ENCODE measurements at regions not wholly inside any gene's neighbourhood (a gene's known extent, or its start where the extent isn't known, plus 50 kb on each side); places are given as distances from the start of the nearest gene placed in this dataset.
"Not testable (repeated sequence)": the region's sequence is repeated elsewhere in the genome, so short reads cannot be mapped to it uniquely, and the experiment has no call there.

DNA sequence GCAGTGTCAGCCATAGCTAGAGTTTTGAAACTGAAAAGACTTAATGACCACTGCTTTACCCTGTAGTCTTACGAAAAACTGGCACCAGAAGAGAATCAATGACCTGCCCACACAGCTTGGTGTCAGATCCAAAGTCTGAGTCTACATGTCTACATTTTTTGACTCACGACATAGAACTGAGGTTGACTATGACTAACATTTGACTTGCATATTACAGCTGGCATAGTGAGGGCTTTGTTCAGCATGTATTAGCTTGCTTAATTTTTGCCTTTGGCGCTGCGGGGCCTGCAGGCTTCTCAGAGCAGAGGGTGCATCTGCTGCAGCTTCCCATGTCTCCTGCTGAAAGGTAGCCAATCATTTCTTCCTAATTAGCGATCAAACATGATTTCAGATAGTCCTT is 167.0 kb downstream of the EBLN2 start:
- DNase-seq (ENCODE audit: low spot score): no peak

DNA sequence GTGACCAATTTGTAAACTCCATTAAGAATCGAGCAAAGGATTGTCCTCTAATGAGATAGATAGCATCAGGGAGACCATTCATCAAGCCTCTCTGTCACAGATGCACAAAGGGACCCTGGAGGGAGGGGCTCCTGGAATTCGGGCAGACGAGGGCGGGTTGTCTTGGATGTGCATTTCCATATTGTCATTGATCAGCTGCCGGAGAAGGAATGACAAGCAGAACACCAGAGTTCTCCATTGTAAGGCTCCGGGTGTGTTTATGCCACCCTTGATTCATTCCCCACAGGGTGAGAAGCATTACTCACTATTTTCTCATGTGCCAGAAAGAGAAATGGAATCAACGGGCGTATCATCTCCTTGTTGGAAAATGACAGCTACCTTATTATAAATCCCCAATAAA is 167.5 kb downstream of the EBLN2 start:
- no peak for DNase-seq (ENCODE audit: low spot score)

DNA sequence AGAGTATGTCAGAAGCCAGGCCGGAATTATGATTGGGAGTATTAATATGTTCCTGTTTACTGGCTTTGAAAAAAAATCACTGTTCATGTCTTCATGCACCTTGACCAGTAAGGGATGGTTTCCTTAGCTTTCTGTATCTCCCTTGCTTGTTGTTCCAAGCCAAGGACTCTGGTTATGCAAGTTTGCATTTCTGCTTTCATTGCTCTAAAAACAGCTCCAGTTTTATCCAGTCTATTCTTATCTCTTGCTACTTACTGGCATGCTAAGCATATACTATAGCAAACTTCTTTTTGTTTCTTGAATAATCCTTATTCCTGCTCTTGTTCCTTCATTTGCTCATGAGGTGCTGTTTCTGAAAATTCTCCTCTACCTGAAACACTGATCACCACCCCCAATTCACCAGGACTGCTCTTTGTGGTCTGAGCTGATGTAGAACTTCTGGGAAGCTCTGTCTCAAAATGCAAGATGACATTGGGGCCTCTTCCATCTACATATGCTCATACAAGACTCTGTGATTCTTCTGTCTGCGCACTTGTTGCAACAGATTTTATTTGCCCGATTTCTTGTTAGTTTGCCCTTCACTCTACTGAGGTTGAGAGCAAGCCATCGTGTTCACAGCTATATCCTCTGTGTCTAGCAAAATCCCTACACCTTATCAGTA is 173.0 kb downstream of the EBLN2 start:
- no peak for DNase-seq (ENCODE audit: low spot score)

DNA sequence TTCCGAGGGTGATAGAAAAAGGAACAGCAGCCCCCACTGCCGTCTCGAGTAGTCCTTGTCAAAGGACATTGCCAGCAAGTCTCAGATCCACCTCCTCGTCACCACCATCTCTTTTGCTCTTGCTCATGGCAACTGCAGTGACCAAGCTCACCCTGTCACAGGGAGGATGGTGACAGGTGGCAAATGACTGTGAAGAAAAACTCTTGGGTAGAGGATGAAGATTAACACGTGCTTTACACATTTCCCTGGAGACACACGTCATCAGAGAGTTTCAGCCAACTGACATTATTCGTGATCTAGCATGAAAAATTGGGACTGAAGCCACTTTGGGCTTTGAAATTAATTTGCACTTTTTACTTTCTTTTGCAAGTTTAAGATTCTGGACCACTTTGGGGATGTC is 174.3 kb downstream of the EBLN2 start:
- no peak for DNase-seq (ENCODE audit: low spot score)

DNA sequence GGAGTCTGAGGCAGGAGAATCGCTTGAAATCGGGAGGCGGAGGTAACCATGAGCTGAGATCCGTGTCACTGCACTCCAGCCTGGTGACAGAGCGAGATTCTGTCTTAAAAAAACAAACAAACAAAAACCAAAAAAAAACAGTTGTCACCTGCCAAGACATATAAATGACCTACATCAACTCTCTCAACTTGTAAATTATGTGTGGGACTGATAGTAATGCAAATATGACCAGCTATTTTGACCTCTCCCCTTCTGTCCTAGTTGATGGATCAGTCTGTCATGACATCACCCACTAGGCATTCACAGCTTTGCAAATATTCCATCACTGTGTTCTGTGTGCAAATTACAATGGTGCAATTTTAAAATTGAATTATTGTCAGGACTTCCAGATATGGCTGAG is 175.4 kb downstream of the EBLN2 start:
- DNase-seq (ENCODE audit: low spot score): no peak

GRCh38 chr3:73243740-73244139 is 182.3 kb downstream of the EBLN2 start:
- DNase-seq (ENCODE audit: low spot score): no peak

- no peak for DNase-seq (ENCODE audit: low spot score)
Measured at GRCh38 chr3:73245459-73245858, 184.0 kb downstream of the EBLN2 start.

- DNase-seq (ENCODE audit: low spot score): no peak
Measured at GRCh38 chr3:73249047-73249446, 187.6 kb downstream of the EBLN2 start.

DNA sequence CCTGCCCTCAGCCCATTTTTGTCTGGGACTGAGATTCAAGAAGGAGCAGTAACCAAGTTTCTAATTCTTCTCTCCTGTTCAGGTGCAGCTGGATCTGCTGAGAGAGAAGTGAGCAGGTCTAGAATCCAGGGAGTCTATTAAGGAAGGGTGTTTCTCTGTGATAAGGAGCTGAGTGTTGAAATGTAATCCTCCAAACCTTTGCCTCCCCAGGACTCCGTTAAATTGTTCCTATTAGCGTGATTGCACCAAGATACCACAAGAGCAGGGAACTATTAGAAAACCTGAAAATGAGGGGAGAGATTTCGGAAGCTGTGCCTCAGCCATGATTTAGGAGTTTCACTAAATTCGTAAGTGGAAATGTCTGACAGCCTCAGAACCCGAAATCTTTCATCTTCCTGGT is 192.6 kb downstream of the EBLN2 start:
- DNase-seq (ENCODE audit: low spot score): no peak

DNA sequence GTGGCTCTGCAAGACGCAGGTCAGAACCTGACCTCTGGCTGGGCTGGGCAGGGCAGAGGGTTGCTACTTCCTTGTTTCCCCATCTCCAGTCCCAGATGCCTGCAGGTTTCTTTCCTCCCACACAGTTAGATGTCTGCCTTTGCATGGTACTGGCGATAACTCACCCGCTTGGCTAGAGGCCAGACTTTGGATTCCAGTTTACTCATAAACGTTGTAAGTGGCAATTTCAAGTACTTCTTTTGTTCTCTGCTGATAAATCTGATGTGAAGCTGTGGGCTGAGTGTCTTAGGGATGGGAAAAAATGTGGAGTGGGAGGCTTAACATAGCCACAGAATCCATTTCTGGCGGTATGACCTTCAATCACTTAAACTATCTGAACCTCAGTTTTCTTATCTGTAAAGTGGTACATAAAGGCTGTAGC is 194.2 kb downstream of the EBLN2 start:
- DNase-seq (ENCODE audit: low spot score): no peak

DNA sequence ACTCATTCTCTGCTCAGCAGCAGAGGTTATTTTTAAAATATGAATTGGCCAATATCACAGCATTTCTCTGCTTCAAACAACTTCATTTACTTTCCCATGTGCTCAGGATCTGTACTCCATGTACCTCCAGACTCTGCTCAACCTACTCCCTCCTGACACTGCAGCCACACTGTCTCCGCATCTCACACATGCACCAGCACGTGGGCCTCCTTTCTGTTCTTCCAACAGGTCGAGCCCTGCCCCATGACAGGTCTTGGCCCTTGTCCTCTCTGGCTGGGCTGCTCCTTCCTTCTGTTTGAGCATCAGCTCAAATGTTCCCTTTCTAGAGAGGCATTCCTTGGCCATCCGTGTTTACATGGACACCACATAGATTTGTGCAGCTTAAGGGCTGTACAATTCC is 195.7 kb downstream of the EBLN2 start:
- DNase-seq (ENCODE audit: low spot score): no peak

- DNase-seq (ENCODE audit: low spot score): no peak
Measured at GRCh38 chr3:73258057-73258456, 196.6 kb downstream of the EBLN2 start.

DNA sequence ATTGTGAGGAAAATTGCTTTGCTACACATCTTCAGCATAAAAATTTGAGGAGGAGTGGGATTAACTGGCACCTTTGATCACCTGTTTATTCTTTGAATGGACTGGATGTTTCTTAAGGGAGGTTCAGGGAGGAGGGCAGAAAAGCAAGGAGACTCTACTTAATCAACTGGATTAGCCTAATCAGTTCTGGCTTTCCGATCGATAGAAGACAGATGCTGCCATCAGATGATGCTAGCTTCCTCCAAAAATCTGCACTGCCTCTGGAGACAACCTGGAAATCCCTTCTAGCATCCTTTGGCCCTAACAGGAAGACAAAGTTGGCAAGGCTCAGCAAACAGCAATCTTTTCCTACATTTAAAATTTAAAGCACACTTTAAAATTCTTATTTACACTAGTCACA is 197.8 kb downstream of the EBLN2 start:
- no peak for DNase-seq (ENCODE audit: low spot score)

- no peak for DNase-seq (ENCODE audit: low spot score)
Measured at GRCh38 chr3:73259856-73260255, 198.4 kb downstream of the EBLN2 start.

- DNase-seq (ENCODE audit: low spot score): not testable (repeated sequence)
Measured at GRCh38 chr3:73266558-73266957, 205.1 kb downstream of the EBLN2 start.

DNA sequence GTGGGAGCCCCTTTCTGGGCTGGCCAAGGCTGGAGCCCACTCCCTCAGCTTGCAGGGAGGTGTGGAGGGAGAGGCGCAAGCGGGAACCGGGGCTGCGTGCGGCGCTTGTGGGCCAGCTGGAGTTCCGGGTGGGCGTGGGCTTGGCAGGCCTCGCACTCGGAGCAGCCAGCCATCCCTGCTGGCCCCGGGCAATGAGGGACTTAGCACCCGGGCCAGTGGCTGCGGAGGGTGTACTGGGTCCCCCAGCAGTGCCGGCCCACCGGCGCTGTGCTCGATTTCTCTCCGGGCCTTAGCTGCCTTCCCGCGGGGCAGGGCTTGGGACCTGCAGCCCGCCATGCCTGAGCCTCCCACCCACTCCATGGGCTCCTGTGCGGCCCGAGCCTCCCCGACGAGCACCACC is 207.7 kb downstream of the EBLN2 start:
- DNase-seq (ENCODE audit: low spot score): not testable (repeated sequence)

GRCh38 chr3:73270839-73271483 is 209.5 kb downstream of the EBLN2 start:
- DNase-seq (ENCODE audit: low spot score): no peak

GRCh38 chr3:73273341-73273740 is 211.9 kb downstream of the EBLN2 start:
- no peak for DNase-seq (ENCODE audit: low spot score)

DNA sequence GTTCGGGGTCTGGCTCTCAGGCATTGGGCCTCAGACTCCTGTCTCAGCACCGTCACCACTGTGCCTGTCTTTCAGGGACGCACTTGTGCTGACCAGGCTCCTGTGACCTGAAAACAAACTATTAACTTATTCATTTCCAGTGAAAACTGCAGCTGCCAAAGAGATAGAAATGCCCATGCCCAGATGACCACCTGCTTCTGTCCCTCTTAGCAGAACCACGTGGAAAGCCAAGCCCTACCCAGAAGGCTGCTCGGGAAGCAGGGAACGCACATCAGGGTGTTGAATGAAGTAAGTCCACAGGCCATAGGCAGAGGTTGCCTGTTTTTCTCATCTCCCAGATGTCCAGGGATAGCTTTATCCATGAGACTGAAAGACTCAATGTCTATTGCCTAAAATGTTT is 219.3 kb downstream of the EBLN2 start:
- DNase-seq (ENCODE audit: low spot score): no peak

DNA sequence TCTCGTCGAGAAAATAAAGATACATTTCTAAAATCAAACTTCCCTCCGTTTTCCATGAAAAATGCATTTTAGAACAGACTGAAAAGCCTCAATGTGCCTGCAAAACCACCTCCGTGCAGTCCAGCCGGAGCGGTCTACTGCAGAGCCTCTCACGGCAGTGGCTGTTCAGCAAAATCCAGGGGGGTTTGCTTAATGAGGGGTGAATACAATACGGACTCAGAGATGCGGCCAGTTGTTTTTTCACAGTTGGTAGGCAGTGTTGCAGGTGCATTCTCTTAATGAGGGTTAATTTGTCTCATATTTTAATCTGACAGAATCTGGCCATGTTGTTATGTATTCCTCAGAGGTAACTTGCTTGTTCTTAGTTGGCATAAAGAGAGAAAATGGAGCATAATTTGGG is 223.0 kb downstream of the EBLN2 start:
- no peak for DNase-seq (ENCODE audit: low spot score)

GRCh38 chr3:73291541-73291940 is 230.1 kb downstream of the EBLN2 start:
- no peak for DNase-seq (ENCODE audit: low spot score)

DNA sequence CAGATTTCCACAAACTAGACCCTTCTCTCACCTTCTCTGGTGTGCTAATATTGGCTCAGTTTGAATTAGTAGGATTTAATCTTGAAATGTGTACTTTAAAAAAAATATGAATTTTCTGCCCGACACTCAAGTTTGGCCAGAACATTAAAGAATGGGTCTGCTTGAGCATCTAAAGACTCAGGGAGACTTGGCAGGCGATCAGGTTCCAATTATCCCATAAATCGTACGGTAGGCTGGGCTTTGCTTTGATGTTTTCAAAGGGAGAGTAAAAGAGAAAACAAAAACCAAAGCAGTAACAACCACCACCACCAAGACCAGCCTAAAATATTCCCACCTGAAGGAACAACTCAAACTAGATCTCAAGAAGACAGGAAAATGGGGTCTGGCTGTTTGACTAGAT is 230.8 kb downstream of the EBLN2 start:
- DNase-seq (ENCODE audit: low spot score): no peak

- DNase-seq (ENCODE audit: low spot score): no peak
Measured at GRCh38 chr3:73294537-73294936, 233.1 kb downstream of the EBLN2 start.
